Cardiac fibroblast (primary cell): ENCODE measurements at regions not wholly inside any gene's neighbourhood (a gene's known extent, or its start where the extent isn't known, plus 50 kb on each side); places are given as distances from the start of the nearest gene placed in this dataset.

Source experiments
- DNase-seq, 2 donors: peaks; one replicate each; pipeline versions ENCODE4 v3.0.0 to v3.0.0-alpha.2; 2010; ENCODE audit warnings: low read depth in 2 of 2
- H3K4me3 ChIP-seq, 2 donors: replicated peaks in 1 of 2; 1 replicate in 1 of 2; 2 replicates in 1 of 2; pipeline ENCODE4 v1.5.1; 2011; ENCODE audit warnings: low read depth in 2 of 2, low read length in 2 of 2, mild to moderate bottlenecking in 2 of 2, moderate library complexity in 1 of 2
- CTCF ChIP-seq: IDR thresholded peaks from one replicate; pipeline ENCODE4 v1.5.1; 2011; ENCODE audit warnings: low read depth, mild to moderate bottlenecking, low read length, inconsistent platforms

- TF ChIP-seq CTCF, result no peak
- H3K4me3 ChIP-seq, result no peak overlapping the region
- DNase-seq, result no peak
Observed at GRCh38 chr15:25061808-25062550, 107.2 kb downstream of the SNRPN start.

GRCh38 chr15:25062551-25063430, 108.0 kb downstream of the SNRPN start:
- H3K4me3 ChIP-seq, result no peak overlapping the region
- TF ChIP-seq CTCF, result no peak

GRCh38 chr15:25065286-25065685, 110.5 kb downstream of the SNRPN start:
- DNase-seq, result no peak
- TF ChIP-seq CTCF, result no peak
- no peak overlapping the region for H3K4me3 ChIP-seq

More at GRCh38 chr15:25062551-25063430, 108.0 kb downstream of the SNRPN start:
- no peak for DNase-seq

GRCh38 chr15:25065876-25066275, 111.1 kb downstream of the SNRPN start:
- DNase-seq, result no peak
- TF ChIP-seq CTCF, result no peak

GRCh38 chr15:25066708-25067107, 111.9 kb downstream of the SNRPN start:
- TF ChIP-seq CTCF, result no peak
- no peak for DNase-seq
- H3K4me3 ChIP-seq, result no peak overlapping the region

More at GRCh38 chr15:25065876-25066275, 111.1 kb downstream of the SNRPN start:
- H3K4me3 ChIP-seq, result no peak overlapping the region

- no peak overlapping the region for H3K4me3 ChIP-seq
- no peak for DNase-seq
- no peak for TF ChIP-seq CTCF
Observed at GRCh38 chr15:25067725-25068309, 113.0 kb downstream of the SNRPN start.
